ENCODE measurements at regions not wholly inside any gene's neighbourhood (a gene's known extent, or its start where the extent isn't known, plus 50 kb on each side); places are given as distances from the start of the nearest gene placed in this dataset.

GRCh38 chr3:158991146-158991705 is 189.4 kb downstream of the MFSD1 start:
- DNase-seq (ENCODE audit: low read depth): no peak
- no peak for TF ChIP-seq CTCF (conservative IDR thresholded peaks at IDR 0.05; ENCODE audit: low read depth, low read length)
- no peak overlapping the region for H3K4me3 ChIP-seq (ENCODE audit: low read depth, low read length)

GRCh38 chr3:158992463-158992862 is 190.6 kb downstream of the MFSD1 start:
- H3K4me3 ChIP-seq (ENCODE audit: low read depth, low read length): no peak overlapping the region
- DNase-seq (ENCODE audit: low read depth): no peak
- no peak for TF ChIP-seq CTCF (conservative IDR thresholded peaks at IDR 0.05; ENCODE audit: low read depth, low read length)

GRCh38 chr3:158994386-158994785 is 192.5 kb downstream of the MFSD1 start:
- no peak overlapping the region for H3K4me3 ChIP-seq (ENCODE audit: low read depth, low read length)
- no peak for DNase-seq (ENCODE audit: low read depth)
- no peak for TF ChIP-seq CTCF (conservative IDR thresholded peaks at IDR 0.05; ENCODE audit: low read depth, low read length)

GRCh38 chr3:159001711-159002110 is 199.9 kb downstream of the MFSD1 start:
- no peak for DNase-seq (ENCODE audit: low read depth)
- no peak overlapping the region for H3K4me3 ChIP-seq (ENCODE audit: low read depth, low read length)
- TF ChIP-seq CTCF (conservative IDR thresholded peaks at IDR 0.05; ENCODE audit: low read depth, low read length): no peak

- H3K4me3 ChIP-seq (ENCODE audit: low read depth, low read length): no peak overlapping the region
- TF ChIP-seq CTCF (conservative IDR thresholded peaks at IDR 0.05; ENCODE audit: low read depth, low read length): no peak
- DNase-seq (ENCODE audit: low read depth): no peak
Measured at GRCh38 chr3:159005137-159005536, 203.3 kb downstream of the MFSD1 start.

GRCh38 chr3:159007331-159007730 is 205.5 kb downstream of the MFSD1 start:
- no peak for DNase-seq (ENCODE audit: low read depth)
- TF ChIP-seq CTCF (conservative IDR thresholded peaks at IDR 0.05; ENCODE audit: low read depth, low read length): no peak
- H3K4me3 ChIP-seq (ENCODE audit: low read depth, low read length): no peak overlapping the region

GRCh38 chr3:159008401-159008800 is 206.5 kb downstream of the MFSD1 start:
- H3K4me3 ChIP-seq (ENCODE audit: low read depth, low read length): no peak overlapping the region
- no peak for TF ChIP-seq CTCF (conservative IDR thresholded peaks at IDR 0.05; ENCODE audit: low read depth, low read length)
- DNase-seq (ENCODE audit: low read depth): no peak
